B cell (primary cell): ENCODE measurements at regions not wholly inside any gene's neighbourhood (a gene's known extent, or its start where the extent isn't known, plus 50 kb on each side); places are given as distances from the start of the nearest gene placed in this dataset.

Experiments
- ATAC-seq: fragments of 200-7000 bp; cut with Tn5 transposase; one replicate; pipeline ENCODE4 v1.10.0; 2021; ENCODE audit warnings: low read depth, mild to moderate bottlenecking, moderate number of reproducible peaks, moderate library complexity
- CTCF ChIA-PET: fragments of 350-600 bp; sonication (Branson Sonifier 250); formaldehyde crosslinking; loops from one replicate; lab custom pipeline; 2021; ENCODE audit warnings: antibody characterized with exemption, inconsistent platforms; lab: Charles Lee
- POLR2A ChIA-PET: fragments of 350-600 bp; sonication (Branson Sonifier 250); formaldehyde crosslinking; loops from one replicate; lab custom pipeline; 2021; ENCODE audit warnings: antibody characterized with exemption; lab: Charles Lee
- DNase-seq: peaks from one replicate; pipeline ENCODE4 v3.0.0; 2013
- H2AFZ ChIP-seq: 2 replicates; pipeline ENCODE4 v1.6.1; 2012; ENCODE audit warnings: mild to moderate bottlenecking, low read depth, low read length; ENCODE audit not compliant: insufficient read depth, poor library complexity, severe bottlenecking
- H3K27ac ChIP-seq, 2 donors: 1 replicate in 1 of 2; 2 replicates in 1 of 2; pipeline ENCODE4 v1.5.1; 2012 to 2013; ENCODE audit warnings: low read length in 2 of 2, mild to moderate bottlenecking in 2 of 2, moderate library complexity in 1 of 2
- H3K27me3 ChIP-seq, 4 experiments: fragments of 200-600 bp in 1 of 4; sonication (generic) in 1 of 4; replicated peaks in 1 of 4; 1 replicate in 2 of 4; 2 replicates in 2 of 4; pipeline versions ENCODE4 v1.6.1 to v1.7.0; 2013 to 2016; ENCODE audit warnings: low read length in 3 of 4, mild to moderate bottlenecking in 2 of 4, mixed read lengths in 1 of 4, moderate library complexity in 1 of 4; ENCODE audit not compliant: insufficient read depth in 4 of 4, control insufficient read depth in 3 of 4; ENCODE audit errors: control extremely low read depth in 1 of 4
- H3K36me3 ChIP-seq, 2 experiments: replicated peaks in 1 of 2; 1 replicate in 1 of 2; 2 replicates in 1 of 2; pipeline versions ENCODE4 v1.6.1 to v1.7.1; 2013; ENCODE audit warnings: low read length in 1 of 2; ENCODE audit not compliant: insufficient read depth in 2 of 2, control insufficient read depth in 1 of 2; ENCODE audit errors: control extremely low read depth in 1 of 2, extremely low read depth in 1 of 2
- H3K4me1 ChIP-seq, 2 donors: fragments of 200-600 bp in 1 of 2; sonication (generic) in 1 of 2; 1 replicate in 1 of 2; 2 replicates in 1 of 2; pipeline versions ENCODE4 v1.5.1 to v1.6.1; 2013 to 2017; ENCODE audit warnings: low read length in 2 of 2; ENCODE audit not compliant: control insufficient read depth in 2 of 2, insufficient read depth in 2 of 2
- H3K4me2 ChIP-seq: replicated peaks from 2 replicates; pipeline ENCODE3; 2012; ENCODE audit warnings: mild to moderate bottlenecking, low read depth, low read length; ENCODE audit not compliant: poor library complexity, severe bottlenecking
- H3K4me3 ChIP-seq, 5 experiments: fragments of 200-600 bp in 1 of 5; sonication (generic) in 1 of 5; 1 replicate in 3 of 5; 2 replicates in 2 of 5; pipeline versions ENCODE4 v1.5.1 to v1.7.0; 2011 to 2016; ENCODE audit warnings: low read length in 4 of 5, mild to moderate bottlenecking in 4 of 5, low read depth in 2 of 5, control low read depth in 1 of 5, moderate library complexity in 1 of 5; ENCODE audit not compliant: insufficient read depth in 1 of 5; ENCODE audit errors: control extremely low read depth in 1 of 5, extremely low read depth in 1 of 5
- H3K79me2 ChIP-seq: fragments of 200-600 bp; sonication (generic); one replicate; pipeline ENCODE4 v1.6.0; 2016; ENCODE audit warnings: low read length; ENCODE audit not compliant: control insufficient read depth, insufficient read depth
- H3K9ac ChIP-seq: fragments of 200-600 bp; sonication (generic); 2 replicates; pipeline ENCODE4 v1.6.1; 2017; ENCODE audit warnings: mild to moderate bottlenecking, low read length, moderate library complexity
- H3K9me3 ChIP-seq, 3 donors: one replicate each; pipeline versions ENCODE4 v1.6.1 to v1.7.1; 2013; ENCODE audit warnings: low read length in 2 of 3; ENCODE audit not compliant: control insufficient read depth in 2 of 3, insufficient read depth in 1 of 3; ENCODE audit errors: control extremely low read depth in 1 of 3
- H4K20me1 ChIP-seq: 2 replicates; pipeline ENCODE4 v1.6.0; 2012; ENCODE audit warnings: mild to moderate bottlenecking, low read length; ENCODE audit not compliant: insufficient read depth, control insufficient read depth, poor library complexity, severe bottlenecking
- H3K27ac Mint-ChIP-seq: one replicate; pipeline ENCODE4 v1.8.0; 2021; ENCODE audit warnings: mixed read lengths
- H3K27me3 Mint-ChIP-seq: one replicate; pipeline ENCODE4 v1.8.0; 2021; ENCODE audit warnings: mixed read lengths
- H3K4me1 Mint-ChIP-seq: one replicate; pipeline ENCODE4 v1.8.0; 2021; ENCODE audit warnings: mixed read lengths
- H3K4me3 Mint-ChIP-seq: one replicate; pipeline ENCODE4 v1.8.0; 2021; ENCODE audit warnings: mixed read lengths
- H3K9me3 Mint-ChIP-seq: one replicate; pipeline ENCODE4 v1.8.0; 2022; ENCODE audit warnings: mixed read lengths; ENCODE audit not compliant: insufficient read depth
- EZH2 ChIP-seq: IDR thresholded peaks from 2 replicates; pipeline ENCODE4 v1.6.1; 2012; ENCODE audit warnings: borderline replicate concordance, low read depth, mild to moderate bottlenecking, moderate library complexity, low read length; ENCODE audit not compliant: insufficient read depth, poor library complexity, severe bottlenecking
- WGBS: methylation state at CpG from one replicate; pipeline ENCODE4 v1.1.5; 2013; ENCODE audit warnings: missing lambda C conversion rate; ENCODE audit not compliant: insufficient coverage; 5-methylcytosine and 5-hydroxymethylcytosine counted together
- intact Hi-C: fragments of 100-400 bp; cut with micrococcal nuclease; formaldehyde crosslinking; loops from one replicate; pipeline ENCODE4 v1.10.0; 2022
- TF ChIP-seq, protein P1 (sequence below): fragments of 200-600 bp; IDR thresholded peaks from one replicate; pipeline ENCODE4 v1.8.0; 2022; ENCODE audit warnings: antibody characterized with exemption, mild to moderate bottlenecking

DNA sequence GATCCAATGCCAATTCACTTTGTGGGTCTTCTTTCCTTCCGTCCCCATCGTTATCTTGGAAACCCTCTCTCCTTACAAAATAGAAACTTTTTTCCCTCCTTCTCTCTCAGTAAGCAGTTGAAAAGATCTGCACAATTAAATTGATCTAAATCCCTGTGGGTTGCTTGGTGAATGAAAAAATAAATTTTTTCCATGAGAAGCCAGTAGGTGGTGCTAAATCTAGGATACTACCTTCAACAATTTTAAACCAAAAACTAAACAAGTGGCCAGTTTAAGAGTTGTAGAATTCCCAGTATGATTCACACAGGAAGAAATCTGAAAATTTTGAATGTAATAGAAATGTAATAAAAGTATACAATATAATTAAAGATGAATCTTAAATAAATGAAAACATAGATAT is 990.3 kb upstream of the ZNF722 start:
- ChIA-PET POLR2A (no interaction called here), CTCF (interaction anchor here (1.0 kb wide), 1 partner anchor 11 kb away, joined by 3 read pairs; no protein-coding TSS in a partner anchor)
- Histone ChIP-seq H3K4me1 (no peaks in the 10 kb centered on the region), H3K36me3 (no peaks in the 10 kb centered on the region), H3K4me2 (no peak overlapping the region), H3K4me3 (no peak overlapping the region), H3K9ac (no peak overlapping the region), H3K27me3 (no peaks in the 10 kb centered on the region), H3K27ac (no peak overlapping the region), H2AFZ (no peak overlapping the region), H3K9me3 (peaks cover 0 to 20% (median 2%) of the 10 kb centered on the region in 3 donors), H4K20me1 (no peaks in the 10 kb centered on the region), H3K79me2 (no peaks in the 10 kb centered on the region)
- intact Hi-C loops, result no loop called here
- H3K4me3 Mint-ChIP-seq, result no peak overlapping the region
- DNase-seq (no peak), ATAC-seq (no peak)
- no peaks in the 10 kb centered on the region for H3K4me1 Mint-ChIP-seq
- H3K27ac Mint-ChIP-seq, result no peak overlapping the region
- no peaks in the 10 kb centered on the region for H3K9me3 Mint-ChIP-seq
- no peak for TF ChIP-seq EZH2
- TF ChIP-seq, protein P1, sequence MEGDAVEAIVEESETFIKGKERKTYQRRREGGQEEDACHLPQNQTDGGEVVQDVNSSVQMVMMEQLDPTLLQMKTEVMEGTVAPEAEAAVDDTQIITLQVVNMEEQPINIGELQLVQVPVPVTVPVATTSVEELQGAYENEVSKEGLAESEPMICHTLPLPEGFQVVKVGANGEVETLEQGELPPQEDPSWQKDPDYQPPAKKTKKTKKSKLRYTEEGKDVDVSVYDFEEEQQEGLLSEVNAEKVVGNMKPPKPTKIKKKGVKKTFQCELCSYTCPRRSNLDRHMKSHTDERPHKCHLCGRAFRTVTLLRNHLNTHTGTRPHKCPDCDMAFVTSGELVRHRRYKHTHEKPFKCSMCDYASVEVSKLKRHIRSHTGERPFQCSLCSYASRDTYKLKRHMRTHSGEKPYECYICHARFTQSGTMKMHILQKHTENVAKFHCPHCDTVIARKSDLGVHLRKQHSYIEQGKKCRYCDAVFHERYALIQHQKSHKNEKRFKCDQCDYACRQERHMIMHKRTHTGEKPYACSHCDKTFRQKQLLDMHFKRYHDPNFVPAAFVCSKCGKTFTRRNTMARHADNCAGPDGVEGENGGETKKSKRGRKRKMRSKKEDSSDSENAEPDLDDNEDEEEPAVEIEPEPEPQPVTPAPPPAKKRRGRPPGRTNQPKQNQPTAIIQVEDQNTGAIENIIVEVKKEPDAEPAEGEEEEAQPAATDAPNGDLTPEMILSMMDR, result peak; percentile 11
- H3K27me3 Mint-ChIP-seq, result no peaks in the 10 kb centered on the region
- no CpG with 5 or more reads among the region's 2 CpGs for WGBS

DNA sequence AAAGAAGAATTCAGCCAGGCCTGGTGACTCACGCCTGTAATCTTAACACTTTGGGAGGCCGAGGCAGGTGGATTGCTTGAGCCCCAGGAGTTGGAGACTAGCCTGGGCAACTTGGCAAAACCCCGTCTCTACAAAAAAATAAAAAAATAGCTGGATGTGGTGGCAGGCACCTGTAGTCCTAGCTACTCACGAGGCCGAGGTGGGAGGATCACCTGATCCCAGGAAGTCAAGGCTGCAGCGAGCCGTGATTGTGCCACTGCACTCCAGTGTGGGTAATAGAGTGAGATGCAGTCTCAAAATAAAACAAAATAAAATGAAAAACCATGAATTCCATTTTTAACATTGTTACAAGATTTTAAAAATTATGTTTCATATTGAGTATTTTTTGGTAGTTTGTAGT is 988.9 kb upstream of the ZNF722 start:
- Mint-ChIP-seq H3K9me3 (peaks cover 2% of the 10 kb centered on the region), H3K27me3 (no peaks in the 10 kb centered on the region), H3K4me3 (no peak overlapping the region), H3K4me1 (no peaks in the 10 kb centered on the region), H3K27ac (no peak overlapping the region)
- 91% methylated on average over 5 of the region's 7 CpGs for WGBS
- DNase-seq, result no peak
- Histone ChIP-seq H3K36me3 (no peaks in the 10 kb centered on the region), H3K4me1 (no peaks in the 10 kb centered on the region), H3K4me3 (no peak overlapping the region), H3K9ac (no peak overlapping the region), H2AFZ (no peak overlapping the region), H3K9me3 (peaks cover 0 to 34% (median 2%) of the 10 kb centered on the region in 3 donors), H3K27me3 (no peaks in the 10 kb centered on the region), H3K79me2 (no peaks in the 10 kb centered on the region), H4K20me1 (no peaks in the 10 kb centered on the region), H3K4me2 (no peak overlapping the region), H3K27ac (no peak overlapping the region)
- CTCF ChIA-PET, result no interaction called here
- no peak for ATAC-seq
- TF ChIP-seq, protein P1, result no peak
- TF ChIP-seq EZH2, result no peak
- intact Hi-C loops, result no loop called here
- POLR2A ChIA-PET, result no interaction called here
